ENCODE measurements at regions not wholly inside any gene's neighbourhood (a gene's known extent, or its start where the extent isn't known, plus 50 kb on each side); places are given as distances from the start of the nearest gene placed in this dataset.

DNA sequence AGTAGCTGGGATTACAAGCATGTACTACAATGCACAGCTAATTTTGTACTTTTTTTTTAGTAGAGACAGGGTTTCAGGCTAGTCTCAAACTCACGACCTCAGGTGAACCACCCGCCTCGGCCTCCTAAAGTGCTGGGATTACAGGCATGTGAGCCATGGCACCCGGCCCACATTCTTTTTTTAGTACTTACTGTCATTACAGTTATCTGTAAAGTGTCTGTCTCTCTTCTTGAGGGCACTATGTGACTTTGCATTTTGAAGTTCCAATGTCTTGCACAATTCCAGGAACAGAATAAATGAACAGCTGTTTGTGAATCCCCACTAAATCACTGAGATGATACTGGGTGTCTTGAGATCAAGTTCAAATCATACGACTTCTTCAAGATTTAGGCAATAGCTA is 1540.3 kb downstream of the CDH11 start:
- peaks cover 15% of the 10 kb centered on the region for H3K9me3 Mint-ChIP-seq
- ChIA-PET CTCF (interaction anchor here (1.1 kb wide), 1 partner anchor 11 kb away, joined by 3 read pairs; no protein-coding TSS in a partner anchor), POLR2A (no interaction called here)
- H3K27me3 Mint-ChIP-seq: no peaks in the 10 kb centered on the region
- intact Hi-C loops (cut with micrococcal nuclease): no loop called here
- no peak overlapping the region for H3K27ac Mint-ChIP-seq
- no peaks in the 10 kb centered on the region for H3K36me3 Mint-ChIP-seq
- no peak overlapping the region for H3K4me3 Mint-ChIP-seq
- no peak for DNase-seq
- H3K4me1 Mint-ChIP-seq (ENCODE audit: low read depth): no peaks in the 10 kb centered on the region

DNA sequence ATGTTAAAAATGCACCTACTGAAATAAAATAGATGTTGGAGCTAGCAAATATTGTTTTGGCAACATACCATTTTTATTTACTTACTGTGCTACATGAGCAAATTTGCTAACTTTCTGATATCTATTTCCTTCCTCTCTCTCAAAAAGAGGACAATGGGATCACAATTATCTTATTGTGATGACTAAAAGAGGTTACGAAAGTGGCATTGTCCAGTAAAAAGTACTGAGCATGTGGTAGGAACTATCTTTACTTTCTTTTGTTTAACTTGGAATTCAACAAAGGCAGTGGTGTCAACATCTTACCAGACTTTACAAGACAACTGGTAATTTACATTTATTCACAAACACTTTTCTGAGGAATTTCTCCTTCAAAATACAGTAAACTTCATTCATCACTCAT is 1542.6 kb upstream of the CDH8 start:
- intact Hi-C loops (cut with micrococcal nuclease): no loop called here
- H3K27me3 Mint-ChIP-seq: no peaks in the 10 kb centered on the region

DNA sequence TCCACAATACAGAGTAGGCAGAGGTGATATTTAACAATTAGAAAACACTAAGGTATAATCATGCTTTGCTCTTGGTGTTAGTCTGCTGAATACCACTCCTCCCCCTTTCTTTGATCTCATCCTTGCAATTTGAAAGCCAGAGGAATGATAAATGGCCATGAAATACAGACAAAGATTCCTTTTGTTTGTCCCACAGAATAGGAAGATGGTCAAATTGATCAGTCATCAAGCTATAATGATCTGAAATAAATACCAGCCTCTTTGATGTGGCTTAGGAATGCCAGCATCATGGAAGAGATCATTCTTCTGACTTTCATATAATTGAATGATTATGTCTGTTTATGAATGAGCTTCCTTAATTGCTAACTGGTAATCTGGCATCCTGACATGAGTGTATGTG is 1541.7 kb upstream of the CDH8 start:
- Mint-ChIP-seq H3K27me3 (no peaks in the 10 kb centered on the region), H3K9me3 (peaks cover 31% of the 10 kb centered on the region), H3K27ac (no peak overlapping the region), H3K36me3 (no peaks in the 10 kb centered on the region), H3K4me3 (no peak overlapping the region), H3K4me1 (ENCODE audit: low read depth) (no peaks in the 10 kb centered on the region)
- CTCF ChIA-PET: no interaction called here
- intact Hi-C loops (cut with micrococcal nuclease): no loop called here
- no peak for DNase-seq
- POLR2A ChIA-PET: no interaction called here

More for the DNA sequence above, 1542.6 kb upstream of the CDH8 start:
- DNase-seq: no peak
- Mint-ChIP-seq H3K27ac (no peak overlapping the region), H3K4me1 (ENCODE audit: low read depth) (no peaks in the 10 kb centered on the region), H3K4me3 (no peak overlapping the region), H3K9me3 (peaks cover 27% of the 10 kb centered on the region), H3K36me3 (no peaks in the 10 kb centered on the region)
- ChIA-PET POLR2A (no interaction called here), CTCF (no interaction called here)

DNA sequence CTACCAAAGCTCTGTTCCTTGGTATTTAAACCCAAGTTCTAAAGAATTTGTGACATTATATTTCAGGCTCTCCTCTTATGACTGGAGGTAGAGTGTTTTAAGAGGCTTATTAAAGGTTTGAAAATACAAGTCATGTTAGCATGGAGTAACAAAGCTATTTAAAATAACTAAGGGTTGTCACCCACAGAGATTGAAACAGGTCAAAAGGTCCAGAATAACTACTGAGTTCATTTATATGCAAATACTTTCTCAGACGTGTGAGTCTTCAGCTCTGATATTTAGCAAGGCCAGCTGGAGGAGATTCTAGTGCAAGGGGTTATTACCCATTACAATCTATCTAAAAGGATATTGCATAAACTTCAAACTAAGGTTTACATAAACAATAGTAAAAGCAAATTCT is 1538.8 kb upstream of the CDH8 start:
- Mint-ChIP-seq H3K27ac (no peak overlapping the region), H3K4me1 (ENCODE audit: low read depth) (no peaks in the 10 kb centered on the region), H3K36me3 (no peaks in the 10 kb centered on the region), H3K4me3 (no peak overlapping the region), H3K27me3 (no peaks in the 10 kb centered on the region), H3K9me3 (peaks cover 34% of the 10 kb centered on the region)
- intact Hi-C loops (cut with micrococcal nuclease): no loop called here
- ChIA-PET CTCF (no interaction called here), POLR2A (no interaction called here)
- DNase-seq: no peak

DNA sequence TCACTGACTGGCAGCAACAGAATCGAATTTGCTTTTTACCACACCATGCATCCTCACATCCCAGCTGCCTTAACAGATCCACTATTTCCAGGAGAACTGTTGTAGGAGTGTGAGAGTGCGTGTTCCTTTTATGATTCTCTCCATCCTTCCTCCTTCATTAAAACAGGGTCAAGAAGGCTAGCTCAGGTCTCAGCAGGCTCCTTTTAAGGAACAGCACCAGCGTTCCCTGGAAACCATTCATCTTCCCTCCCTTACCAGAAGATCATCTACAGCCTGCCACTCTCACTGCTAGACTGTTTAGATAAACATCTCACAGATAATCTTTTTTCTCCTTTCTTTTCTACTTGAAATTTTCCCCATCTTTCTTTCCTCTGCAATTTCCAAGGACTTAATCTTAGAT is 1531.9 kb upstream of the CDH8 start:
- Mint-ChIP-seq H3K27me3 (no peaks in the 10 kb centered on the region), H3K36me3 (no peaks in the 10 kb centered on the region), H3K9me3 (peaks cover 37% of the 10 kb centered on the region), H3K4me1 (ENCODE audit: low read depth) (no peaks in the 10 kb centered on the region), H3K4me3 (no peak overlapping the region), H3K27ac (no peak overlapping the region)
- ChIA-PET CTCF (no interaction called here), POLR2A (no interaction called here)
- intact Hi-C loops (cut with micrococcal nuclease): no loop called here
- DNase-seq: no peak

DNA sequence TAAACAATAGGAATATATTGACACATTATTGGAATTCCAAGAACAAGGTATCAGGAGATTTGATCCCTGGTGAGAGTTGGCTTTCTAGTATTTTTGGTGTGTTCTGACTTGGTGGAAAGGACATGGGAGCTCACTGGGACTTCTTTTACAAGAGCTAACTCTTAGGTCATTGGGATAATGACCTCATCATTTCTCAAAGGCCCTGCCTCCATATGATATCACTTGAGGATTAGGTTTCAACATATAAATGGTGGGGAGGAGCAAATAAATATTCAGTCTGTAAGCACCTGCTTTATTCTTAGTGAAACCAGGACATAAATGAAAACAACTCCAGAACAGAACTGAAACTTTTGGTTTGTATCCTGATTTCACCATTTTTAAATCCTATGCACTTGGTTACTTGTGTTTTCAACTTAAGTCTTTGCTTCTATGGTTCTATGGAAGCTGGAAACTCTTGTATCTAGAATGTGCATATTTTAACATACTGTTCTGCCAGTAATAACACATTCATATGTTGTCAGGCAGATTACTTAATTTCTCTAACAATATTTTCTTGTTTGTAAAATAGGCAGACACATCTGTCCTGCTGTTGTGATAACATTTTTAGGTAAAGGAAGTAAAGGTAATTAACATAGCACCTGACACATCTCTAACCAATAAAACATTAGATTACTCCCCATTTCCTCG is 1527.7 kb upstream of the CDH8 start:
- Mint-ChIP-seq H3K4me3 (no peak overlapping the region), H3K36me3 (no peaks in the 10 kb centered on the region), H3K9me3 (peaks cover 53% of the 10 kb centered on the region), H3K4me1 (ENCODE audit: low read depth) (no peaks in the 10 kb centered on the region), H3K27me3 (no peaks in the 10 kb centered on the region), H3K27ac (no peak overlapping the region)
- intact Hi-C loops (cut with micrococcal nuclease): no loop called here
- POLR2A ChIA-PET: no interaction called here
- no peak for DNase-seq
- CTCF ChIA-PET: no interaction called here

DNA sequence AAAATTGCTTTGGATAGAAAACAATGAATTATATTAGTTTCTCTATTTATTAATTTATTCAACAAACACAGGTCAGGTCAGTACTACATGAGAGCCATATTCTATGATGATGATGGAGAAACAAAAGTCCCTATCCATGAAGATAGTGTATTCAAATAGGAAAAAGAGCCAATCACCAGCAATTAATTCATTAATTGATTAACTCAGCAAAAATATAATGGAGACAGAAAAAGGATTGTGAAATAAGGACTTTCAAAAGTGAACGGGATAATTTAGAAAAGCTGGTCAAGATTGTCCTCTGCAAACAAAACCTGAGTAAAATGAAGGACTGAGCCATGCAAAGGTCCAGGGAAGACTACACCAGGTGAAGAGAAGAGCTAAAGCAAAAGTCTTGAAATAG is 1517.7 kb upstream of the CDH8 start:
- Mint-ChIP-seq H3K36me3 (no peaks in the 10 kb centered on the region), H3K4me1 (ENCODE audit: low read depth) (no peaks in the 10 kb centered on the region), H3K27me3 (no peaks in the 10 kb centered on the region), H3K4me3 (no peak overlapping the region), H3K27ac (no peak overlapping the region), H3K9me3 (peaks cover 38% of the 10 kb centered on the region)
- ChIA-PET POLR2A (no interaction called here), CTCF (no interaction called here)
- intact Hi-C loops (cut with micrococcal nuclease): no loop called here
- DNase-seq: no peak

DNA sequence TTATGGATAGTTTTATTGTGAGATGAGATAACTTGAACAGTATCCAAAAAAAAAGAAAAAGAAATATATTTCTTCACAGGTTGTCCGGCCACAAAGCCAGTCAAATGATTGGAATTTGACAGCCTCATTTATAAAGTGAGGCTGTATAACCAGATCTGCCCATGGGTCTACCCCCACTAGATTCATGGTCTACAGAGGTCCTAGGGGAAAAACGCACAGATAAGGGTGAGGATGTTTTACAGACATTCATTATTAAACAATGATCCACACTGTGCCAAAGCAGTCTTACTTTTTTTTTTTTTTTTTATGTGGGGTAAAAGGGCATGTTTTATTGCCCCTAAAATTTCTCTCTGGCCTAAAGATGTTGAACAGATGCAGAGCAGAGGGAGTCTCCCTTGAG is 1503.0 kb upstream of the CDH8 start:
- DNase-seq: no peak
- Mint-ChIP-seq H3K36me3 (no peaks in the 10 kb centered on the region), H3K27me3 (no peaks in the 10 kb centered on the region), H3K4me1 (ENCODE audit: low read depth) (no peaks in the 10 kb centered on the region), H3K9me3 (peaks cover 20% of the 10 kb centered on the region), H3K27ac (no peak overlapping the region), H3K4me3 (no peak overlapping the region)
- intact Hi-C loops (cut with micrococcal nuclease): no loop called here
- ChIA-PET CTCF (no interaction called here), POLR2A (no interaction called here)

DNA sequence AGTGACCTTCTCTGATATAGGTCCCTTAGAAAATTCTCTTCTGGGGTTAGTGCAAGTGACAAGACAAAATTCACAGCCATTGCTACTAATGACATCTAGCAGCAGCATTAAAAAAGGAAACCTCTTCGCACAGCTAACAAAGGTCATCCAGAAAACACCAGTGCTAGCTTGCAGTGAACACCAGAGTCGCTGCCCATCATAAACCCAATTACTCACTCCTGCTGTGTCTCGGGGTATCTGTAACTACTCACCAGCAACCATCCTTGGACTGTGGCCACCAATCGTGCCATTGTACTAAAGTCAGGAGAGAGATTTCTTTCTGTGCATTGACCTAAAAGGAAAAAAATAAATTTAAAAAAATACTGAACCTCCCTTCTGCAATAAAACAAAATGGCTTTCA is 1494.7 kb upstream of the CDH8 start:
- Mint-ChIP-seq H3K9me3 (peaks cover 52% of the 10 kb centered on the region), H3K27ac (no peak overlapping the region), H3K4me1 (ENCODE audit: low read depth) (no peaks in the 10 kb centered on the region), H3K36me3 (no peaks in the 10 kb centered on the region), H3K27me3 (no peaks in the 10 kb centered on the region), H3K4me3 (no peak overlapping the region)
- POLR2A ChIA-PET: no interaction called here
- CTCF ChIA-PET: no interaction called here
- DNase-seq: no peak
- intact Hi-C loops (cut with micrococcal nuclease): no loop called here

DNA sequence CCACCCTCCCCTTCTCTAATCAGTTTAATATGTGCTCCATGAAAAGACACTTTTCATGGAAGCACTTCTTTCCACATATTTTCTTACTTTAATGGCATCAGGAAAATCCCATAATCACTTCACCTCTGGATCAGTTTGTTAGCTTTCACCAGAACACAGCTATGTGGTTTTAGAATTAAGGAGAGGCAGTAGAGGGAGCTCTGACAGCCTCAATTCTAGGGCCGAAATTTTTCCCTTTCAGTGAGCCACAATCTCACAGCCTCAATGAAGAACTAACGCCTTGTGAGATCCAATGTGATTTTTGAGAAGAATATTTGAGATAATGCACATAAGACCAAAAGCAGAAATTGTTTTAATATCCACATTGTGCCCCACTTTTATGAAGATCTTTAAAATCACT is 1494.0 kb upstream of the CDH8 start:
- ChIA-PET POLR2A (no interaction called here), CTCF (no interaction called here)
- intact Hi-C loops (cut with micrococcal nuclease): no loop called here
- Mint-ChIP-seq H3K36me3 (no peaks in the 10 kb centered on the region), H3K27me3 (no peaks in the 10 kb centered on the region), H3K9me3 (peaks cover 54% of the 10 kb centered on the region), H3K27ac (no peak overlapping the region), H3K4me3 (no peak overlapping the region), H3K4me1 (ENCODE audit: low read depth) (no peaks in the 10 kb centered on the region)
- DNase-seq: no peak

DNA sequence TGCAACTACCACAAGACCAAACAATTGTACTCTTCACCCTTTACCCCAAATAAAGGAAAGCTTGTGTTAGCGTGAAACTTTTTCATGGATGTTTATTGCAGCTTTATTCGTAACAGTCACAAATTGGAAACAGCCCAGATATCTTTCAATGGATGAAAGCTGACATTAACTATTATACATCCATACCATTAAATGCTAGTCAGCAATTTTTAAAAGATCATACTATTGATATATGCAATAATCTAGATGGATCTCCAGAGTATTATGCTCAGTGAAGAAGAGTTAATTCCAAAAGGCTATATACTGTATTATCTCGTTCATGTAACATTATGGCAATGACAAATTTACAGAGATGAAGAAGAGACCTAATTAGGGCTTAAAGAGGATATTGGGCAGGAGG is 1491.2 kb upstream of the CDH8 start:
- POLR2A ChIA-PET: no interaction called here
- intact Hi-C loops (cut with micrococcal nuclease): no loop called here
- Mint-ChIP-seq H3K4me3 (no peak overlapping the region), H3K27me3 (no peaks in the 10 kb centered on the region), H3K27ac (no peak overlapping the region), H3K36me3 (no peaks in the 10 kb centered on the region), H3K4me1 (ENCODE audit: low read depth) (no peaks in the 10 kb centered on the region), H3K9me3 (peaks cover 43% of the 10 kb centered on the region)
- CTCF ChIA-PET: no interaction called here
- no peak for DNase-seq

DNA sequence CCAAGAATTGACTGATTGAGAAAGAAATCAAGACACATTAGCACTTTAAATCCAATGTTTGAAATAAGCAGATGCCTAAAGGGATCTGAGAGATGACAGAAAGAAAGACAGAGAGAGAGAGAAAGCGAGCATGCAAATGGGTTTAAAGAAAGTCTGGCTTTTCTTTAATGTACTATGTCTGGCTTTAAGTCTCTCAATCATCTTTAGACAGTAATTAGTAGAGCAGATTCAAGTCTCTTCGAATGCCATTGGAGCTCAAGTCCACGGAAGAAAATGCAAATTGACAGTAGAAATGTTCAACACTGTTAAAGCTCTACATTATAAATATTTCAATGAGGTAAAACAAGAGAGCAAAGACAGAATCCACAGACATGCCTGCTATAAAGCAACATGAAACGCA is 1480.2 kb upstream of the CDH8 start:
- H3K4me3 Mint-ChIP-seq: no peak overlapping the region
- CTCF ChIA-PET: no interaction called here

DNA sequence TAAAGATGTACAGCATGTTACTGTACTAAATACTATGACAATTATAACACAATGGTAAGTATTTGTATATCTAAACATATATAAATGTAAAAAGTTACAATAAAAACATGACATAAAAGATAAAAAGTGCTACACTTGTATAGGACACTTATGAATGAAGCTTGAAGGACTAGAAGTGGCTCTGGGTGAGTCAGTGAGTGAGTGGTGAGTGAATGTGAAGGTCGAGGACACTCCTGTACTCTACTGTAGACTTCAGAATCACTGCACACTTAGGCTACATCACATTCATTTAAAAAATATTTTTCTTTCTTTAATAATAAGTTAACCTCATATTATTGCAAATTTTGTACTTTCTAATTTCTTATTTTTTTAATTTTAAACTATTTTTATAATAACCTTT is 1476.7 kb upstream of the CDH8 start:
- Mint-ChIP-seq H3K4me3 (no peak overlapping the region), H3K9me3 (peaks cover 27% of the 10 kb centered on the region), H3K27me3 (no peaks in the 10 kb centered on the region), H3K27ac (no peak overlapping the region), H3K4me1 (ENCODE audit: low read depth) (no peaks in the 10 kb centered on the region), H3K36me3 (no peaks in the 10 kb centered on the region)
- DNase-seq: no peak
- ChIA-PET POLR2A (no interaction called here), CTCF (no interaction called here)
- intact Hi-C loops (cut with micrococcal nuclease): no loop called here

More for the DNA sequence above, 1480.2 kb upstream of the CDH8 start:
- POLR2A ChIA-PET: no interaction called here
- Mint-ChIP-seq H3K27ac (no peak overlapping the region), H3K4me1 (ENCODE audit: low read depth) (no peaks in the 10 kb centered on the region), H3K36me3 (no peaks in the 10 kb centered on the region), H3K27me3 (no peaks in the 10 kb centered on the region), H3K9me3 (peaks cover 23% of the 10 kb centered on the region)
- intact Hi-C loops (cut with micrococcal nuclease): no loop called here
- DNase-seq: no peak

DNA sequence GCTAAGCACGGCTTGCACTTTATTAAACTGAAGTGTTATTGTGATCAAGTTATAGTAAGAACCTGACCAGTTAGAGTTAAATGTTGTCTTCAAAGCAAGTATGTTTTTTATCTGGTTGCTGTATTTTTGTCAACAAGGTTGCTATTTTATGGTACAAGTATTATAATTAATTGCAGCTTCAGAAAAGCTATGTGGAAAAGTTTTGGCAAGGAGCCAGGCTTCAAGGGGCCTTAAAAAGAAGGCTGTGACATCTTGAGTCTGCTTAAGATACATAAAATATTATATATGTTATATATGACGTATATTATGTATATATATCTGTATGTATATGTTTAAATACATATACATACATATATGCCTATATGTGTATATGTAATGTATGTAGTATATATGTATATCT is 1461.2 kb upstream of the CDH8 start:
- no peak overlapping the region for H3K4me3 Mint-ChIP-seq
- no peak overlapping the region for H3K27ac Mint-ChIP-seq
- H3K27me3 Mint-ChIP-seq: no peaks in the 10 kb centered on the region
- no peaks in the 10 kb centered on the region for H3K4me1 Mint-ChIP-seq (ENCODE audit: low read depth)
- H3K36me3 Mint-ChIP-seq: no peaks in the 10 kb centered on the region
- CTCF ChIA-PET: no interaction called here
- no peak for DNase-seq
- intact Hi-C loops (cut with micrococcal nuclease): no loop called here
- POLR2A ChIA-PET: no interaction called here
- peaks cover 26% of the 10 kb centered on the region for H3K9me3 Mint-ChIP-seq
